ENCODE measurements at regions not wholly inside any gene's neighbourhood (a gene's known extent, or its start where the extent isn't known, plus 50 kb on each side); places are given as distances from the start of the nearest gene placed in this dataset.

DNA sequence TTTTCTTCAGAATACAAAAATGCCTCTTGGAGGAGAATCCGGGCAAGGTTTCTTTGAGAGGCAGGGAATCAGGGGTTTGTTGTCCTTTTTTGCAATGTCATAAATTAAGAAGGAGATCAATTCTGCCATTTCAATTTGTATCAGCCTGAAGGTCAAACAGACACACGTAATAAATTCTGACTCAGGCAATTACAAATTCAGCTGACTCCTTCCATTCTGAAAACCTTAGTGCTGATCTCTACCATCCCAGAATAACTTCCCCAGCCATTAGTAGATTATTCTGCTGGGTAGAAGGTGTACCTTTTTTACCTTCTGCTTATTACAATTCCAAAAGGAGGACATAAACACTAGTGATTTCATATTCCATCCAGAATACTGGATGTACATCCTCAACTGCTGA, 516.6 kb downstream of the AGTPBP1 start:
- Mint-ChIP-seq H3K27me3 (no peaks in the 10 kb centered on the region), H3K36me3 (ENCODE audit: insufficient read depth) (no peaks in the 10 kb centered on the region), H3K4me3 (ENCODE audit: low read depth) (no peak overlapping the region), H3K9me3 (ENCODE audit: low read depth) (no peaks in the 10 kb centered on the region), H3K4me1 (ENCODE audit: low read depth) (peaks cover 11% of the 10 kb centered on the region), H3K27ac (no peak overlapping the region)
- TF ChIP-seq, protein P1, sequence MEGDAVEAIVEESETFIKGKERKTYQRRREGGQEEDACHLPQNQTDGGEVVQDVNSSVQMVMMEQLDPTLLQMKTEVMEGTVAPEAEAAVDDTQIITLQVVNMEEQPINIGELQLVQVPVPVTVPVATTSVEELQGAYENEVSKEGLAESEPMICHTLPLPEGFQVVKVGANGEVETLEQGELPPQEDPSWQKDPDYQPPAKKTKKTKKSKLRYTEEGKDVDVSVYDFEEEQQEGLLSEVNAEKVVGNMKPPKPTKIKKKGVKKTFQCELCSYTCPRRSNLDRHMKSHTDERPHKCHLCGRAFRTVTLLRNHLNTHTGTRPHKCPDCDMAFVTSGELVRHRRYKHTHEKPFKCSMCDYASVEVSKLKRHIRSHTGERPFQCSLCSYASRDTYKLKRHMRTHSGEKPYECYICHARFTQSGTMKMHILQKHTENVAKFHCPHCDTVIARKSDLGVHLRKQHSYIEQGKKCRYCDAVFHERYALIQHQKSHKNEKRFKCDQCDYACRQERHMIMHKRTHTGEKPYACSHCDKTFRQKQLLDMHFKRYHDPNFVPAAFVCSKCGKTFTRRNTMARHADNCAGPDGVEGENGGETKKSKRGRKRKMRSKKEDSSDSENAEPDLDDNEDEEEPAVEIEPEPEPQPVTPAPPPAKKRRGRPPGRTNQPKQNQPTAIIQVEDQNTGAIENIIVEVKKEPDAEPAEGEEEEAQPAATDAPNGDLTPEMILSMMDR (IDR thresholded peaks at IDR 0.05; ENCODE audit: unreplicated experiment), result no peak
- no peak for DNase-seq (ENCODE audit: low spot score, unreplicated experiment)

DNA sequence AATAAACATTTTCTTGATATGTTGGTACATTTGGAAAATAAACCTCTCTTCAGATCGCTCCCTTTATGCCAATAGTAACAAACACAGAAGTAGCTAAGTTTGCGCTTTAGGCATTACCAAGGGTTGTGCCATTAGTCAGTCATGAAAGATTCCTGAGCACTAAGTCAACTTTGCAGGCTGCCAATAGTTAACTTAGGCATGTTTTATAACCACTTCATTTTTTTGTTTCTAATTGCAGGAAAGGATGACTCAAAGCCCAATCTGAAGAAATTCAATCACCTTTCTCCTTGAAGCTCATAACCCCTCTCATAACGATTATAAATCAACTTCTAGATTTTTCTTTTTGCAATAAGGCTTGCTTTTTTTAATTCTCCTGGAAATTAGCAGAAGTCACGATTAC, 517.0 kb downstream of the AGTPBP1 start:
- TF ChIP-seq, protein P1 (IDR thresholded peaks at IDR 0.05; ENCODE audit: unreplicated experiment), result no peak
- Mint-ChIP-seq H3K27ac (peak overlapping the region; percentile 10), H3K9me3 (ENCODE audit: low read depth) (no peaks in the 10 kb centered on the region), H3K36me3 (ENCODE audit: insufficient read depth) (no peaks in the 10 kb centered on the region), H3K27me3 (no peaks in the 10 kb centered on the region), H3K4me3 (ENCODE audit: low read depth) (no peak overlapping the region), H3K4me1 (ENCODE audit: low read depth) (peaks cover 11% of the 10 kb centered on the region)
- no peak for DNase-seq (ENCODE audit: low spot score, unreplicated experiment)

GRCh38 chr9:85224301-85224700, 517.5 kb downstream of the AGTPBP1 start:
- no peak for DNase-seq (ENCODE audit: low spot score, unreplicated experiment)
- TF ChIP-seq, protein P1 (IDR thresholded peaks at IDR 0.05; ENCODE audit: unreplicated experiment), result no peak
- H3K4me3 Mint-ChIP-seq (ENCODE audit: low read depth), result no peak overlapping the region
- H3K27me3 Mint-ChIP-seq, result no peaks in the 10 kb centered on the region
- H3K27ac Mint-ChIP-seq, result peak overlapping the region; percentile 10
- H3K4me1 Mint-ChIP-seq (ENCODE audit: low read depth), result peaks cover 11% of the 10 kb centered on the region
- no peaks in the 10 kb centered on the region for H3K36me3 Mint-ChIP-seq (ENCODE audit: insufficient read depth)
- no peaks in the 10 kb centered on the region for H3K9me3 Mint-ChIP-seq (ENCODE audit: low read depth)

DNA sequence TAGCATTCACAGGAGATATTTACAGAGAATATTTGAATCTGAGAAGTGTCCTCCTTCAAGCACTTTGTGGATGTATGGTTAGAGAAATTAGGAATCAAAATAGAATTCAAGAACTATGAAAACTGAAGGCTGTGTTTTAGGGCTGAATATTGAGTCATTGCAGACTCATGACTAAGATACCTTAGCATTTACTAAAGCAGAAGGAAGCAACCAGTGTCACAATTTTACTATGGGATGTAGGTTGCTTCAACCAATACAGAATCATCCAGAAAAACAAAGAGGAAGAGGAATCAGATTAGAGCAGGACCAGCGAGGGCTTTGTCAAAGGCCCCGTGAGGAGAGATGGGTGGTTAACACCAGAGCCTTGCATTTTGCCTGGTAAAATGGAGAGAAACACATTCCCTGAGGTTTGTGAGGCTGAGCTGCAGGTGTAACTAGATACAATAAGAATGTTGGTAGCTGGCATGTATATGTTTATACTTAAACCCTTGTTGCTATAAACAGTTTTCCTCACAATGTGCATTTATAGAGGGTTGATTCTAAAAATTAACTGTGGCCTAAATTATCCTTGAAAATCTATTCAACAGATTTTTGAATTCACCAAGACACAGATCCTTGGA, 518.1 kb downstream of the AGTPBP1 start:
- TF ChIP-seq, protein P1 (IDR thresholded peaks at IDR 0.05; ENCODE audit: unreplicated experiment), result no peak
- Mint-ChIP-seq H3K36me3 (ENCODE audit: insufficient read depth) (no peaks in the 10 kb centered on the region), H3K27me3 (no peaks in the 10 kb centered on the region), H3K4me1 (ENCODE audit: low read depth) (peaks cover 11% of the 10 kb centered on the region), H3K9me3 (ENCODE audit: low read depth) (no peaks in the 10 kb centered on the region), H3K4me3 (ENCODE audit: low read depth) (no peak overlapping the region), H3K27ac (no peak overlapping the region)
- no peak for DNase-seq (ENCODE audit: low spot score, unreplicated experiment)

DNA sequence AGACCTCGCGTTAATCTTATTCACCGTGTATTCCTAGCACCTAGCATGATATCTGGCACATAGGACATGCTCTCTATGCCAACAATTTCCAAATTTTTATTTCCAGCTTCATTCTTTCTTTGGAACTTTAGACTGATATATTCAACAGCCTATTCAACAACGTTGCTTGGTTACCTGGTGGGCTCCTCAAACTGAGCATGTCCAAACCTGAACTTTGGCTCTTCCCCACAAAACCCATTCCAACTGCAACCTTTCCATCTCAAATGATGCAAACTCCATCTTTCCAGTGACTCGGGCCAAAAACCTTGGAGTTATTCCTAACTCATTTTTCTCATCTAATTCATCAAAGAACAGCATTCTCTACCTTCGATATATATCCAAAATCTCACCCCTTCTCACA, 525.2 kb downstream of the AGTPBP1 start:
- Mint-ChIP-seq H3K27ac (no peak overlapping the region), H3K4me3 (ENCODE audit: low read depth) (no peak overlapping the region), H3K27me3 (peaks cover 3% of the 10 kb centered on the region), H3K36me3 (ENCODE audit: insufficient read depth) (no peaks in the 10 kb centered on the region), H3K4me1 (ENCODE audit: low read depth) (peaks cover 15% of the 10 kb centered on the region), H3K9me3 (ENCODE audit: low read depth) (no peaks in the 10 kb centered on the region)
- DNase-seq (ENCODE audit: low spot score, unreplicated experiment), result no peak
- TF ChIP-seq, protein P1 (IDR thresholded peaks at IDR 0.05; ENCODE audit: unreplicated experiment), result no peak
